Right renal pelvis (tissue), 4 donors: ENCODE measurements at regions not wholly inside any gene's neighbourhood (a gene's known extent, or its start where the extent isn't known, plus 50 kb on each side); places are given as distances from the start of the nearest gene placed in this dataset.
"Not testable (repeated sequence)": the region's sequence is repeated elsewhere in the genome, so short reads cannot be mapped to it uniquely, and the experiment has no call there.

ENCODE experiments used
- DNase-seq, 4 donors: peaks; one replicate each; pipeline ENCODE4 v3.0.0-alpha.2; 2013; ENCODE audit warnings: low read depth in 4 of 4, low spot score in 3 of 4, missing footprints in 1 of 4

GRCh38 chr3:75115695-75116094 is 501.2 kb upstream of the CNTN3 start:
- DNase-seq = no peak

- DNase-seq = no peak
These were observed 504.3 kb upstream of the CNTN3 start for GRCh38 chr3:75118779-75119178.

DNA sequence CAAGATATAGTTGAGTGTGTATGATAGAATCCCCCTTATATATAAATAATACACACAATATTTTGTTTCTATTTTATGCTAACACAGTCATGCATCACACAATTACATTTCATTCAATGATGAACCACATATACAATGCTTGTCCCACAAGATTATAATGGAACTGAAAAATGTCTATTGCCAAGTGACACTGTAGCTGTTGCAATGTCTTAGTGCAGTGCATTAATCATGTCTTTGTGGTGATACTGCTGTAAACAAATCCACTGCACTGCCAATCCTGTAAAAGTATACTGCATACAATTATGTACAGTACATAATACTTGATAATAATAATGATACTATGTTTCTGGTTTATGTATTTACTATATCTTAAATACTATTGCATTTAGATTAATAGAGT is 512.1 kb upstream of the CNTN3 start:
- no peak for DNase-seq

DNA sequence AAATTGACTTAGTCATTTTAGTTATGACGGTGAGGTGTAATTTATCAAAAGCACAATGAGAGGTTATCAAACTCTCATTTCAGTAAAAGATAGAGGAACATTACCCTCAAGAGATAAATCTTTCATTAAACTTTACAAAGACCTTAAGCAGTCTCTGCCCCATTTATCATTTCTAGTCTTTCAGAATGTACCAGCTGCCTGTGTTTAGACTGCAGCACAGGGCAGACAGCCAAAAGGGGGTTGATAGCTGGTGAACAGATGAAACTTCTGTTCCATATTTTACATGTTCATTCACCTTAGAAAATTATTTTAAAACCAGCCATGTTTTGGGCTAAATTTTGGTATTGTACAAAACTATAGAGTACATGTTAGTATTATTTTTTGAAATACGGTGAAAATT is 514.6 kb upstream of the CNTN3 start:
- no peak for DNase-seq

DNA sequence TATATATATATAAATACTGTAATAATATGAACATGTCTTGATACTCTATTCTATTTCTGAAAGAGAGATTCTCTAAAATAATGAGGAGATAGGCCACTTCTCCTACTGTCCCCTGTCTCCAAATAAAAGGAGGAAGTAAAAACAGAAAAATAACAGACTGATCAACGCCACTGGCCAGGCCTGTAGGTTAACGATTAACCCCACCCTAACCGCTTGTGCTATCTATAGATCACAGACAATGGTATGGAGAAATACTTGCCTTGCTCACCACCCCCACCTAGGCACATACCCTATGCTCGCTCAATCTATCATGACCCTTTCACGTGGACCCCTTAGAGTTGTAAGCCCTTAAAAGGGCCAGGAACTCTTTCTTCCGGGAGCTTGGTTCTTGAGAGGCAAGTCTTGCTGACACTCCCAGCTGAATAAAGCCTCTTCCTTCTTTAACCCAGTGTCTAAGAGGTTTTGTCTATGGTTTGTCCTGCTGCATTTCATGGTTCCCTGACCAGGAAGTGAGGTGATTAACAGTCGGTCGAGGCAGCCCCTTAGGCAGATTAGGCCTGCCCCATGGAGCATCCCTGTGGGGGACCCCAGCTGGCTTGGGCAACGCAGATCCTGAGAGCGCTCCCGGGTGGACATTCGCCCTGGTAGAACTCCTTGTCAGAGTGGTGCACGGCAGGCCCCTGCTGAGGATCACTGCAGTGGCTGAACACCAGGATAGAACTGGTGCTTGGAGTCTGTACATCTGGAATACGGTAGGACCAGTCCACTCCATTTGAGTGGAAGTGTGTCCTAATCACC is 521.8 kb upstream of the CNTN3 start:
- DNase-seq = no peak

DNA sequence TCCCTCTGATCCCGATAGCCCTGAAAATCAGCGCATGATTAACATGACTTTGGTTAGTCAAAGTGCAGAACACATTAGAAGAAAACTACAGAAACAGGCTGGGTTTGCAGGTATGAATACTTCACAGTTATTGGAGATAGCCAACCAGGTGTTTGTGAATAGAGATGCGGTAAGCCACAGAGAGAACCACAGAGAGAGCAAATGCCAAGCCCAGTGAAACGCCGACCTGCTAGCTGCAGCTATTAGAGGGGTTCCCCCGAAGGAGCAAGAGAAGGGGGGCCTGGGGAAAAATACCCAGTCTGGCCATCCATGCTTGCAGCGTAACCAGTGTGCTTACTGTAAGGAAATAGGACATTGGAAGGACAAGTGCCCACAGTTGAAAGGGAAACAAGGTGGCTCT is 523.9 kb upstream of the CNTN3 start:
- DNase-seq = no peak

DNA sequence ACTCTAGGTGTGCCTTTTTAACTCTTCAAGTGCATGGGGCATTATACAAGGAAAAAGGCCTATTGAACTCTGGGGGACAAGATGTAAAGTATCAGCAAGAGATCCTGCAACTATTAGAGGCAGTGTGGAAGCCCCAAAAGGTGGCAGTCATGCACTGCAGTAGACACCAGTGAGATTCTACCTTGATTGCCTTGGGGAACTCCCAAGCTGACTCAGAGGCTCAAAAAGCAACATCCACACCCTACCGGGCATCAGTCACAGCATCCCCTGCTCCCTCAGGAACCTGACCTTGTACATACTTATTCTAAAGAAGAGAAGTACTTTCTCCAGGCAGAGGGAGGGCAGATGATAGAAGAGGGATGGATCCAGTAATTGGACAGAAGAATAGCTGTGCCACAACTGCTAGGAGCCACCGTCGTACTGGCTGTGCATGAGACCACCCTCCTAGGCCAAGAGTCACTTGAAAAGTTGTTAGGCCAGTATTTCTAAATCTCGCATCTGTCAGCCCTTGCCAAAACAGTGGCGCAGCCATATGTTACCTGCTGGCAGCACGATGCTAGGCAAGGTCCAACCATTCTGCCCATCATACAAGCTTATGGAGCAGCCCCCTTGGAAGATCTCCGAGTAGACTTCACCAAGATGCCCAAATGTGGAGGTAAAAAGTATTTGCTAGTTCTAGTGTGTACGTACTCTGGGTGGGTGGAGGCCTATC is 523.1 kb upstream of the FRG2C start:
- no peak for DNase-seq

GRCh38 chr3:75144406-75144805 is 519.7 kb upstream of the FRG2C start:
- DNase-seq = no peak

DNA sequence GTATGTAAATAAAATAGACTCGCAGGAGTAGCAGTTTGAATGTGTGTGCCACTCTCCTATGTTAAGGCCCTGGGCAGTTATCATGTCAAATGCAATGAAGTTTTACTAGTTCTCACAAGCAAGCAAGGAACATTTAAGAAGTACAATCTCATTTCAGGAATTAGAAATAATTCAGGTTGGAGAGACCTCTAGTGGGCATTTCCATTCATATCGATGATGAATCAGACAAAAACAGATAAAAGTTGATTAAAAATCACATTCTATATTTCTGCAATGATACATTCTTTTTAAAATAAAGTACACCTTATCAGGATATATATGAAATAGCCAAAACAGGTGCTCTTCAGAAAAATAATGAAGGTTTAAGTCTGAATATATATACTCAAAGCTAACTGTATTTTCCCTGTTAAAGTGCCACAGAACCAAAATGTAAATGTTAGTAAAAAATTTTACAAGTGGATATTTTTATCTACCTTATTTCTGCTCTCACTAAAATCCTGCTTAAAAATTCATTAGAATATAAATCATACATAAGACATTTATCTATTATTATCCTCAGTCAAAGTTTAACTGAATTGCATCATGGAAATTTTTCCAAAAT is 492.4 kb upstream of the FRG2C start:
- no peak for DNase-seq

- DNase-seq = no peak
These were observed 487.2 kb upstream of the FRG2C start for GRCh38 chr3:75176937-75177336.

DNA sequence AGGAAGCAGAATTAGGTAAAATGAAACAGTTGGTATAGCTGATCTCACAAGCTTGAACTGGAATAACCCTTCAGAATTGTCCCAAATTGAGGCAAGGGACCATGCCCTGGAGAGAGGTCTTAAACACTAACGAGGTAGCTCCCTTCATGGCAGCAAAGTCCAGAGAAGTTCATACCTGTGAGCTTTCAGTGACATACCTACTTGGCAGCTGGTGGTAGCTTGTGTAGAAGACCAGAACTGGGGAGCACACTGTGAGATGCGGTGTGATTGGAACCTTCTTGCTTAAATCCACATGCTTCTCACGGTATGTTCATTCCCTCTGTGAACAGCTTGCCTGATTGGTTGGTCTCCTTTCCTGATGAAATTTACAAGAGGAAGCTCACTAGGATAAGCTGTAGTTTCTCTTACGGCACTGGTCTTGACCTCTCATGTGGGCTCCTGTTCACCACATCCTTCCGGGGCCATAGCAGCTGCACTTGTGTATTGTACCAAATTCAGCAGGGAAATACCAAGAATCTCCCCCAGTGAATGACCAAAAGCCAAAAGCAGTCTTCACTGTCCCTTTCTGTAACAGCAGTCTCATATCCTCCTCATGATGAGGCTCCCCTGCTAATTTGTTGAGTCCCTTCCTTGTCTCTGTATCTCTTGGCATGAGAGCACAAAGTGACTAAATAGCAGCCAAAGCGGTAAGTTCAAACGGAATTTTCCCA is 483.7 kb upstream of the FRG2C start:
- DNase-seq = no peak

DNA sequence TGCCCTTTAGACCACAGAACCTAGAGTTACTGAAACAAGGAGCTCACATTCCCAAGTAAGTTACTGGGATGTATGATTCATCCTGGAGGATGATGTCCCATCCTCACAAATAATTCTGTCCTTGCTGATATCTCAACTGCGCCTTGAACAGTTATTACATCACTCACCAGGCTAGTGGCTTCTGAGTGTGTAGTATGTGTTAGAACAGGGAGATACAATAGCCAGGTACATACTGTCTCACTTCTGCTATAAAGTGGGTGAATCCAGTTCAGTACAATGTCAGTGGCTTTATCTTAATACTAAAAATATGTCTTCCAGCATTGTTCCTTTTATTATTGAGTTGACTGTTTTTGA is 483.2 kb upstream of the FRG2C start:
- DNase-seq = no peak

DNA sequence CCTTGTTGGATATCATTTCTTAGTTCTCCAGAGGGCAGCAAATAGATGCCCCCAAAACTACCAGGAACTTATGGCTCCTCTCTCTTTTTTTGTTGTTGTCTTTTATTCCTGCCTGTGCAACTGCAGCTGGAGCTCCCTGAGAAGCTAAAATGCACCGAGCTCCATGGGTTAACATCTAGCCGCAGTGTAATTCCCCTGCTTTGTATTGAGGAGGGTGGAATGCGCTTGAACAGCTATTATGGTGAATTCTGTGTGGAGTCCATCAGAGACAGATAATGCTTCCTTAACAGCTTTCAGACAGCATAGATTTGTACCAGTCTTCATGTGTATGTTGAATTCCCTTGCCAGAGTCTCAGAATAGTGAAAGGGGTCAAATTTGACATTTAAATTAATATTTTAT is 475.2 kb upstream of the FRG2C start:
- no peak for DNase-seq

DNA sequence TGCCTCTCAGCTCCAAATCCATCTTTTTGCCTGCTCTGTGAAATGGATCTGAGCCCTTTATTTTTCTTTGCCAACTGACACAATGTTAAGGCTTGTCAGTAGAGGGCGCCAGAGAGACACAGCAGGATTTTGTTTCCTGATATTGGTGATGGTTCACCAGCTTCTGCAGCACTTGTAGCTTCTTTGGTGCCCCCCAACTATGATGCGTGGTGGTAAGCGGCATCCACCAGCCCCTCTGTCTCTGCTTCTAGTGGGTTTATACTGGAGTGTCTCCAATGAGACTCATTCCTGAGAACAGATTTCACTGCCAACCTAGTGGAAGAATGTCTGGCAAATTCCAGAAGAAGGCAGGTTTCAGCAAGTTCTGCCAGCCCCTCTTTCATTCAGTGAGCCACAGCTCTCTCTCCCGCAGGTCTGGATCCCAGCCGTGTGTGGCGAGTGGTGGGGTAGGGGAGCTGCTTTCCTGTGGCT is 471.9 kb upstream of the FRG2C start:
- DNase-seq = peak in 1 of 4 donors; percentile 14

- no peak for DNase-seq
These were observed 470.3 kb upstream of the FRG2C start for GRCh38 chr3:75193797-75194196.

- DNase-seq = not testable (repeated sequence)
These were observed 449.8 kb upstream of the FRG2C start for GRCh38 chr3:75214332-75214731.

GRCh38 chr3:75218577-75218976 is 445.6 kb upstream of the FRG2C start:
- no peak for DNase-seq

GRCh38 chr3:75220932-75221331 is 443.2 kb upstream of the FRG2C start:
- DNase-seq = no peak

DNA sequence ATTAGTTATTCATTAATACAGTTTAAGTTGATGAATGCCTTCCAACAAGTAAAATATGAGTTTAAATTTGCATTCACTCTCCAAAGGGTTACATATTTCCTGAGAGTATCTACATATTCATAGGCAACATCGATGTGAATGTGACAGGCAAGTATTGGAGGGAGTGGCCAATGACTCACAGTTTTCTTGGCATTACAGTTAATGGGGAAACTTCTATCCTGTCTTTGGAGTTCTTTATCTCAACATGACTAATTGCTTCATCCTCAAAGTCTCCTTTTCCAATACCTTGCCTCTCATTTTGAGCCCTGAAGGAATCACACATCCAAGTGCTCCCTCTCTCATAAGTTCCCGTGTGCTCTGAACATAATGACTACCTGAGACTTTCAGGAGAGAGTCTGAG is 439.7 kb upstream of the FRG2C start:
- DNase-seq = no peak

GRCh38 chr3:75232216-75232615 is 431.9 kb upstream of the FRG2C start:
- no peak for DNase-seq

GRCh38 chr3:75235631-75236030 is 428.5 kb upstream of the FRG2C start:
- DNase-seq = no peak
